GM21367 (cell line): ENCODE measurements at regions not wholly inside any gene's neighbourhood (a gene's known extent, or its start where the extent isn't known, plus 50 kb on each side); places are given as distances from the start of the nearest gene placed in this dataset.

Source experiments
- ATAC-seq: cut with Tn5 transposase; IDR thresholded peaks from one replicate; pipeline ENCODE4 v1.9.1; 2021; ENCODE audit not compliant: unreplicated experiment

- ATAC-seq = peak; percentile 100
Measured at GRCh38 chr16:80144191-80144590, 396.6 kb upstream of the DYNLRB2 start.

- ATAC-seq = no peak
Measured at GRCh38 chr16:80142940-80143339, 397.9 kb upstream of the DYNLRB2 start.

GRCh38 chr16:80142281-80142680, 398.5 kb upstream of the DYNLRB2 start:
- no peak for ATAC-seq

- ATAC-seq = no peak
Measured at GRCh38 chr16:80129791-80130190, 411.0 kb upstream of the DYNLRB2 start.

- ATAC-seq = no peak
Measured at GRCh38 chr16:80125677-80126076, 415.1 kb upstream of the DYNLRB2 start.

- no peak for ATAC-seq
Measured at GRCh38 chr16:80123189-80123588, 417.6 kb upstream of the DYNLRB2 start.

- no peak for ATAC-seq
Measured at GRCh38 chr16:80122115-80122514, 418.7 kb upstream of the DYNLRB2 start.

GRCh38 chr16:80121522-80121909, 419.3 kb upstream of the DYNLRB2 start:
- ATAC-seq = no peak

- ATAC-seq = no peak
Measured at GRCh38 chr16:80120899-80121521, 419.8 kb upstream of the DYNLRB2 start.

GRCh38 chr16:80117556-80118130, 423.1 kb upstream of the DYNLRB2 start:
- no peak for ATAC-seq

- ATAC-seq = no peak
Measured at GRCh38 chr16:80116711-80117110, 424.1 kb upstream of the DYNLRB2 start.

GRCh38 chr16:80114699-80115098, 426.1 kb upstream of the DYNLRB2 start:
- ATAC-seq = peak; percentile 80

GRCh38 chr16:80113873-80114574, 426.8 kb upstream of the DYNLRB2 start:
- no peak for ATAC-seq

- no peak for ATAC-seq
Measured at GRCh38 chr16:80109581-80109980, 431.2 kb upstream of the DYNLRB2 start.

- no peak for ATAC-seq
Measured at GRCh38 chr16:80107900-80108299, 432.9 kb upstream of the DYNLRB2 start.

- no peak for ATAC-seq
Measured at GRCh38 chr16:80105751-80106150, 435.0 kb upstream of the DYNLRB2 start.

GRCh38 chr16:80105160-80105559, 435.6 kb upstream of the DYNLRB2 start:
- ATAC-seq = no peak

GRCh38 chr16:80104401-80104800, 436.4 kb upstream of the DYNLRB2 start:
- no peak for ATAC-seq

- ATAC-seq = no peak
Measured at GRCh38 chr16:80103463-80103862, 437.3 kb upstream of the DYNLRB2 start.

- ATAC-seq = no peak
Measured at GRCh38 chr16:80100846-80101451, 439.8 kb upstream of the DYNLRB2 start.

- no peak for ATAC-seq
Measured at GRCh38 chr16:80100186-80100585, 440.6 kb upstream of the DYNLRB2 start.

- ATAC-seq = no peak
Measured at GRCh38 chr16:80097098-80097497, 443.7 kb upstream of the DYNLRB2 start.
